ENCODE measurements at regions not wholly inside any gene's neighbourhood (a gene's known extent, or its start where the extent isn't known, plus 50 kb on each side); places are given as distances from the start of the nearest gene placed in this dataset.

GRCh38 chr14:22506378-22506710 lies 82.7 kb downstream of the DAD1 start:
- Histone ChIP-seq H2AFZ (ENCODE audit: insufficient read depth, low read depth, low read length, poor library complexity, severe bottlenecking) (peak overlapping the region; percentile 24), H3K9ac (ENCODE audit: low read length) (no peak overlapping the region), H3K4me1 (ENCODE audit: control insufficient read depth in 2 of 2, insufficient read depth in 2 of 2, low read length in 2 of 2) (peaks cover 42 to 58% of the 10 kb centered on the region in 2 donors), H3K36me3 (replicated peaks in 1 of 2; ENCODE audit: control extremely low read depth in 1 of 2, control insufficient read depth in 1 of 2, extremely low read depth in 1 of 2, insufficient read depth in 2 of 2, low read length in 1 of 2) (no peaks in the 10 kb centered on the region), H3K27me3 (replicated peaks in 1 of 4; ENCODE audit: control extremely low read depth in 1 of 4, control insufficient read depth in 3 of 4, insufficient read depth in 4 of 4, low read length in 3 of 4) (no peaks in the 10 kb centered on the region), H3K4me2 (replicated peaks; ENCODE audit: low read depth, low read length, poor library complexity, severe bottlenecking) (peak overlapping the region; percentile 27), H3K4me3 (ENCODE audit: control extremely low read depth in 1 of 5, extremely low read depth in 1 of 5, insufficient read depth in 1 of 5, low read depth in 2 of 5, low read length in 4 of 5) (peak overlapping the region in 1 of 5 experiments; percentile 6), H3K79me2 (ENCODE audit: control insufficient read depth, insufficient read depth, low read length) (no peaks in the 10 kb centered on the region), H4K20me1 (ENCODE audit: control insufficient read depth, insufficient read depth, low read length, poor library complexity, severe bottlenecking) (no peaks in the 10 kb centered on the region), H3K9me3 (ENCODE audit: control extremely low read depth in 1 of 3, control insufficient read depth in 2 of 3, insufficient read depth in 1 of 3, low read length in 2 of 3) (no peaks in the 10 kb centered on the region), H3K27ac (ENCODE audit: low read length in 2 of 2) (peak overlapping the region in 1 of 2 donors; percentile 38)
- no peak for ATAC-seq (ENCODE audit: low read depth)
- peaks cover 81% of the 10 kb centered on the region for H3K4me1 Mint-ChIP-seq
- peak overlapping the region; percentile 97 for H3K27ac Mint-ChIP-seq
- CTCF ChIA-PET, result interaction anchor here (1.2 to 2.1 kb wide), 7 partner anchors 9 to 64 kb away, joined by 3 to 9 read pairs (median 6); no protein-coding TSS in a partner anchor
- POLR2A ChIA-PET, result interaction anchor here (0.7 to 1.2 kb wide), 3 partner anchors 11 to 50 kb away, joined by 3 read pairs; no protein-coding TSS in a partner anchor
- intact Hi-C loops (cut with micrococcal nuclease), result loop anchor here (2.0 to 5.0 kb wide), 2 partner anchors 14 to 36 kb away; no protein-coding TSS in a partner anchor
- no peaks in the 10 kb centered on the region for H3K27me3 Mint-ChIP-seq
- no peak for DNase-seq
- H3K4me3 Mint-ChIP-seq, result peak overlapping the region; percentile 74
- H3K9me3 Mint-ChIP-seq (ENCODE audit: insufficient read depth), result no peaks in the 10 kb centered on the region
- 87% methylated on average over 3 of the region's 6 CpGs for WGBS (ENCODE audit: insufficient coverage)
- TF ChIP-seq CTCF (IDR thresholded peaks at IDR 0.05) (no peak), EZH2 (IDR thresholded peaks at IDR 0.05; ENCODE audit: borderline replicate concordance, insufficient read depth, low read depth, low read length, poor library complexity, severe bottlenecking) (no peak)

GRCh38 chr14:22505697-22506377 lies 83.2 kb downstream of the DAD1 start:
- 57% methylated on average over 4 of the region's 8 CpGs for WGBS (ENCODE audit: insufficient coverage)
- Histone ChIP-seq H3K9ac (ENCODE audit: low read length) (peak overlapping the region; percentile 4), H3K9me3 (ENCODE audit: control extremely low read depth in 1 of 3, control insufficient read depth in 2 of 3, insufficient read depth in 1 of 3, low read length in 2 of 3) (no peaks in the 10 kb centered on the region), H3K36me3 (replicated peaks in 1 of 2; ENCODE audit: control extremely low read depth in 1 of 2, control insufficient read depth in 1 of 2, extremely low read depth in 1 of 2, insufficient read depth in 2 of 2, low read length in 1 of 2) (no peaks in the 10 kb centered on the region), H3K27ac (ENCODE audit: low read length in 2 of 2) (peak overlapping the region; percentile 38 to 52), H3K79me2 (ENCODE audit: control insufficient read depth, insufficient read depth, low read length) (no peaks in the 10 kb centered on the region), H3K4me3 (ENCODE audit: control extremely low read depth in 1 of 5, extremely low read depth in 1 of 5, insufficient read depth in 1 of 5, low read depth in 2 of 5, low read length in 4 of 5) (peak overlapping the region in 1 of 5 experiments; percentile 6), H2AFZ (ENCODE audit: insufficient read depth, low read depth, low read length, poor library complexity, severe bottlenecking) (peak overlapping the region; percentile 24), H3K27me3 (replicated peaks in 1 of 4; ENCODE audit: control extremely low read depth in 1 of 4, control insufficient read depth in 3 of 4, insufficient read depth in 4 of 4, low read length in 3 of 4) (no peaks in the 10 kb centered on the region), H3K4me2 (replicated peaks; ENCODE audit: low read depth, low read length, poor library complexity, severe bottlenecking) (peak overlapping the region; percentile 27), H3K4me1 (ENCODE audit: control insufficient read depth in 2 of 2, insufficient read depth in 2 of 2, low read length in 2 of 2) (peaks cover 42 to 58% of the 10 kb centered on the region in 2 donors), H4K20me1 (ENCODE audit: control insufficient read depth, insufficient read depth, low read length, poor library complexity, severe bottlenecking) (no peaks in the 10 kb centered on the region)
- peak overlapping the region; percentile 74 for H3K4me3 Mint-ChIP-seq
- CTCF ChIA-PET, result interaction anchor here (0.6 to 2.1 kb wide), 8 partner anchors 8 to 64 kb away, joined by 3 to 9 read pairs (median 6); no protein-coding TSS in a partner anchor
- H3K27ac Mint-ChIP-seq, result peak overlapping the region; percentile 97
- peak; percentile 29 for ATAC-seq (ENCODE audit: low read depth)
- DNase-seq, result no peak
- H3K4me1 Mint-ChIP-seq, result peaks cover 77% of the 10 kb centered on the region
- no peak for TF ChIP-seq EZH2 (IDR thresholded peaks at IDR 0.05; ENCODE audit: borderline replicate concordance, insufficient read depth, low read depth, low read length, poor library complexity, severe bottlenecking)
- no peak for TF ChIP-seq CTCF (IDR thresholded peaks at IDR 0.05)
- no peaks in the 10 kb centered on the region for H3K9me3 Mint-ChIP-seq (ENCODE audit: insufficient read depth)
- intact Hi-C loops (cut with micrococcal nuclease), result loop anchor here (2.0 to 5.0 kb wide), 2 partner anchors 15 to 36 kb away; no protein-coding TSS in a partner anchor
- no peaks in the 10 kb centered on the region for H3K27me3 Mint-ChIP-seq
- POLR2A ChIA-PET, result interaction anchor here (0.5 to 1.2 kb wide), 4 partner anchors 9 to 51 kb away, joined by 3 to 5 read pairs (median 3); no protein-coding TSS in a partner anchor
